GM18858 (cell line): ENCODE measurements at regions not wholly inside any gene's neighbourhood (a gene's known extent, or its start where the extent isn't known, plus 50 kb on each side); places are given as distances from the start of the nearest gene placed in this dataset.

ENCODE experiments used
- ATAC-seq: cut with Tn5 transposase; IDR thresholded peaks from one replicate; pipeline ENCODE4 v1.9.1; 2021; ENCODE audit not compliant: unreplicated experiment

DNA sequence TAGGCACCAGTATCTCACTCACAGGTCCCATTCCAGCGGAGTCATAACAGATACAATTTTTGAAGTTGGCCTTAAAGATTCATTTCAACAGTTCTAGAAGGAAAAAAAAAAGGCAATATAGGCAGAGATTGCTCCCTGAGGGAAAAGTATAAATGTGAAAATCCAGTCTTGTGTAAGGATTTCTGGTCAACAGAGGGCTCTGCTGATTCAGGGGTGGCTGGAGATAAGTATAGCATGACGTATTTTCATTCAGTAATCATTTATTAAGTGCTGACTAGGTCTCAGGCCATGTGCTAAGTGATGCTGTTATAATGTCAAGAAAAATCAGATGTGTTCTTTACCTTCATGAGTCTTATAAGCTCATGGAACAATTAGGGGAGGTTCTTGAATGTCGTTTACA lies 377.3 kb upstream of the MEF2C start:
- ATAC-seq = no peak

DNA sequence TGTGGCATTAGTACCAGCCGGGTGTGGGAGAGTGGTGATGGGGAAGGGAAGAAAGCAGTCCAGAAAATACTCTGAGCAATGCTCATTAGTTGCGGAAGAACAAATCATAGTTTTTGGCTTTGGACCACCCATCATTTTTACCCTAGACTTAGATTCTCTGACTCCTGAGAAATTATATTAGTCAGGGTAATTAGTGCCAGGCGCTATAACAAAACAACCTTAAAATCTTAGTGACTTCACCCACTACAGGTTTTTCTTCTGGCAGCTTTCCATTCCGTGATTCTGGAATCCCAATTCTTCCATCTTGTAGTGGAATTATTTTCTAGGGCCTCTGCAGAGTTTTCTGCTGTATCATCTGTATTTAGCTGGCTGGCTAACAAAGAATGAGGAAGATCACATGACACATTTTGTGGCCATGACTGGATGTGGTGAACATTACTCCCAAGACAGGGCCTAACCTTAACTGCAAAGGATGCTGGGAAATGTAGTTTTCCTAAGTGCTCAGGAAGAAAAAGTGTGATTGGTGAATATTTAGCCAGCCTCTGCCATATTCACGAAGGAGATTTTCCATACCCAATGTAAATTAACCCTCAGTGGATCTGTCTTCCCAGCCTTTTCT lies 373.0 kb upstream of the MEF2C start:
- ATAC-seq = no peak

DNA sequence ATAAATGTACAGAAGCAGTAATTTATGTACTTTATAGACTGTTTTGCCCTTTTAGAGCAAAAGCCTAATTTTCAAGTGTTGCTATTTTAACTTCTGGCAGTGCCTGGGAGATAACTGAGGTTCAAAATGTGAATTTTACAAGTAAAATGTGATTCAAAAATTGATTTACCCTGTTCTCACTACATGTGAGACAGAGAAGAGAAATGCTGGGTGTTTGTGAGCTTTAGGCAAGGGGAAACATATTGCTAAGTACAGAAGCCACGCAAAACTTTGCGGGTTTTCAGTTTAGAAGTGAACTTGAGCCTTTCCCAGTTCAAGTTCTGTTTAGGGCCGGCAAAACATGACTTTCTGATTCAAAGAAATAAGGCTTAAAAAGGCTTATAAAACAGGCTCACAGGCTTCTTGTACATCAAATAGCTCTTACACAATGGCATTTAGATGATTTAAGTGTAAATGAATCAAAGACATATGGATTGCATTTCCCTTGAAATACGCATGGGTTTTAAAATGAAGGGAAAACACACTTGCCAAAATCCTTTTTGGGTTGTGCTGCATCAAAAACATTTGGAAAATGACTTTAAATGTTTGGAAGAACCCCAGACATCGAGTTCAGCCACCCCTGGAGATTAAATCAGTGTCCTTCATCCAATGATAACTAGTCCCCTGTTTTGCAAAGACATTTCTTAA lies 370.8 kb upstream of the MEF2C start:
- ATAC-seq = no peak

DNA sequence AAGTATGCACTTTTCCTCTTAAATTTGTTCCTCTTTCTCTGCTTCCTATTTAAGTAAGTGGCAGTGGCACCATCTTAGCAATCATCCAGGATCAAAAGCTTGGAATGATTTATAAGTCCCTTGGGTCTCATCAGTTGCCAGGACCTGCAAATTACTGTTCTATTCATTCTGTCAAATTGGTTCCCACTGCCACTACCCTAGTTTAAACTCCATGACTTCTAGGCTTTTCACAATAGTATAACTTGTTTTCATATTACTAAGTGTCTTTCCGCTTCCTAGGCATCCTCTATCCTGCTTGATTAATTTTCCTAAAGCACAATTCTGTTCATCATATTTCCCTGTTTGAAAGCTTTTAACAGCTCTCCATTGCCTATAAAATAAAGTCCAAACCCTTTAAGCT lies 363.9 kb upstream of the MEF2C start:
- no peak for ATAC-seq

DNA sequence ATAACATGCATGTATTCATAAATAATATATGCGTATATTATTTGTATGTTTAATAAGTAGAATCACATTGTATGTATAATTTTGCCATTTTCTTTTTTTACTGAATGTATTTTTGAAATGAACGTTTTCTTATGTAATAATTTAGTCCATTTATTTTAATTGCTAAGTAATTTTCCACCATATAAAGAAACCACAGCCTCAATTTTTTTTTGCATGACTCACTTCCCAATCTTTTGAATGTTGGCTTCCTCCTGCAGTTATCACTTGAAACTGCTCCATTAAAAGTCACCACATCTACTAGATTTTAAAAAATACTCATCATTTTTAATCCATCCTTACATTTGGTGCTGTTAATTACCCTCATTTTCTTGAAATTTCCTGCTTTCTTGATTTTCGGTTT lies 363.3 kb upstream of the MEF2C start:
- ATAC-seq = no peak

DNA sequence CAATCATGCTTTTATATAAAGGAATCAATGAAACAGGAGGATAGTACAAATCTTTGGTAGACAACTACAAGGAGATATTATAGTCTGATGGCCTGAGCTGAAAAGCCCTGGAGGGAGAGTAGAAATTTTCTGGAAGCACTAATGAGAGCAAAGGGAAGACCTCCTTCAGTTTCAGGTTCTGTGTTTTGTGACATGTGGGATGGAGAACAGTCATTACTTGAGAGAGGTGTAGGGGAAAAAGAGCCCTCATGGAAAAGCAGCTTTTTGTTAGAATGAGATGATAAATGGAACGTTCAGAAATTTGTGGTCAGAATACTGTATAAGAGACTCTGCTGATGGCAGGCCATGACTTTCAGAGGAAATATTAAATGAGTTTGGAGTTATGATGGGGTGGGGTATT lies 360.6 kb upstream of the MEF2C start:
- no peak for ATAC-seq

DNA sequence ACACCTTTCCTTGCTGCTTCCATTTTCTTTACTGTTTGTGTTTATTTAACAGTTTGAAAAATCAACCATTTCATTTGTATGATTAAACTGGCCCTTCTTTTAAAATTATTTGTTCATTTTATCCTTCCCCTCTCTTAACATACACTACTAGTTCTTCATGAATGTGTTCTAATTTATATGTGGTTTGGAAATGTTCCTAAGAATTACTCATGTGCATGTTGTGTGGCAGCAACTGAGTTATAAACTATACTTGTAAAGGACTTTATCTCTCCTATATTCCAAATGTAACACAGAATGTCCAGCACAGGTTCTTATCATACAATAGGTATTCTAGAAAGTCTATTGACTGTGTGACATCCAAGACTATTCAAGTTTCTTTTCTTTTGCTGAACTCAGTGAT lies 358.2 kb upstream of the MEF2C start:
- ATAC-seq = no peak

DNA sequence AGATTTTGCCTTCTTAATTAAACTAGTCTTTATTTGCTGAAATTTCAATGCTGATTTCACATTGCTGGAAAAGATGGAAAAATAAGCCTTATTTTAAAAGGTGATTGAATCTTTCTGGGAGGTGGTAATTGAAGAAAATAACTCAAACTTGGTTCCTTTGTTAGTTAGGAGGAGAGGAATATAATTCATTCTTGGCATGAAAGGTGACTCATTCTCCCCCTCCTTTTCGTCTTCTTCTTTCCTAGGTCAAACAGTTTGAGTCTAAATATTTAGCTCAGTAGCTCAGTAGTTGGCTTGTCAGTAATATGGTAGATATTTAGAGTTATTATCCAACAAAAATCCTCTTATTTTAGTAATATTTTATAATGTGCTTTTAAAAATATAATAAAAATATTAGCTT lies 353.9 kb upstream of the MEF2C start:
- no peak for ATAC-seq

DNA sequence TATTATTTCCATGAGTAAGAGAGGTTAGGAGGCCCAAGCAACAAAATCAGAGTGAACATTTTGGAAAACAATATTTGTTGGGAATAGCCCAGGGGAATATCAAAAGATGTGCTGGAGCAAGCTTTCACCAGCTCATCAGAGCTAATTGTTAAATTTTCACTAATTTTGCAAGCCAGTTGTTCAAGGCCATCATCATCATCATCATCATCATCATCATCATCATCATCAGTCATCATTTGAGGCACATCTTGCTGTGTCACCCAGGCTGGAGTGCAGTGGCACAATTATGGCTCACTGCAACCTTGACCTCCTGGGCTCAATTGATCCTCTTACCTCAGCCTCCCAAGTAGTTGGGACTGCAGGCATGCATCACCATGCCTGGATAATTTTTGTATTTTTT lies 350.5 kb upstream of the MEF2C start:
- ATAC-seq = no peak

DNA sequence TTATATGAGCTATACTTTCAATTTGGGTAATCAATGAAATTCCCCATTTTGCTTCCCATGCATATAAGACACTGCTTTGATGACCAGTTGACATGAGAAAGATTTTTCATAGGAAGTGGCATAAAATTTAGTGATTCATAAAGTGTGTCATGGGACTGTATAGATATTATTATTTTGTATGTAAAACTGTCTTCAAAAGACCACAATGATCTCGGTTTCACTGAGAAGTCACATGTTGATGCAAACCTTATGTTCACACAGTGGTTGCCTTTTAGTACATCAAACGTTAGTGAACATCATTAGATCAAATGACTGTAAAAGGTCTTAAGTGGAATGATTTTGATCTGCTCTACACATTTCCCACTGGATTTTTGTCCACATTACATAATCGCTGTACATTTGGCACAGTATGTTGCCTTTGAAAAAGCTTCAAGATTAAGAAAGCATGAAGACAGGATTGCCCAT lies 349.2 kb upstream of the MEF2C start:
- peak; percentile 98 for ATAC-seq

DNA sequence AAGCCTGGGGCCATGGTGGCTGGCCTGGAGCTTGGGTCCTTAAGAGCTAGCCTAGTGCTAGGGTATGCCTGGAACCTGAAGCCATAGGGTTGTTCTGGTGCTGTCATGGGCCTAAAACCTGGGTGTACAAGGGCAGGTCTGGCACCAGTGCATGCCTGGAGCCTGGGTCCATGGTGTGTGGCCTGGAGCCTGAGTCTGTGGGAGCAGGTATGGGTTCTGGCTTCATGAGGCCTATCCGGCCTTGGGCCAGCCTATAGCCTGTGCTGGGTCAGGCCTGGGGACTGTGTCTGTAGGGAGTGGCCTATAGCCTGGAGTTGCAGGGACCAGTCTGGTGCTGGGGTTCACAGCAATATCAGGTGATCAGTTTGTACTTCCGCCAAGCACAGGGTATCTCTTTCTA lies 347.2 kb upstream of the MEF2C start:
- no peak for ATAC-seq

DNA sequence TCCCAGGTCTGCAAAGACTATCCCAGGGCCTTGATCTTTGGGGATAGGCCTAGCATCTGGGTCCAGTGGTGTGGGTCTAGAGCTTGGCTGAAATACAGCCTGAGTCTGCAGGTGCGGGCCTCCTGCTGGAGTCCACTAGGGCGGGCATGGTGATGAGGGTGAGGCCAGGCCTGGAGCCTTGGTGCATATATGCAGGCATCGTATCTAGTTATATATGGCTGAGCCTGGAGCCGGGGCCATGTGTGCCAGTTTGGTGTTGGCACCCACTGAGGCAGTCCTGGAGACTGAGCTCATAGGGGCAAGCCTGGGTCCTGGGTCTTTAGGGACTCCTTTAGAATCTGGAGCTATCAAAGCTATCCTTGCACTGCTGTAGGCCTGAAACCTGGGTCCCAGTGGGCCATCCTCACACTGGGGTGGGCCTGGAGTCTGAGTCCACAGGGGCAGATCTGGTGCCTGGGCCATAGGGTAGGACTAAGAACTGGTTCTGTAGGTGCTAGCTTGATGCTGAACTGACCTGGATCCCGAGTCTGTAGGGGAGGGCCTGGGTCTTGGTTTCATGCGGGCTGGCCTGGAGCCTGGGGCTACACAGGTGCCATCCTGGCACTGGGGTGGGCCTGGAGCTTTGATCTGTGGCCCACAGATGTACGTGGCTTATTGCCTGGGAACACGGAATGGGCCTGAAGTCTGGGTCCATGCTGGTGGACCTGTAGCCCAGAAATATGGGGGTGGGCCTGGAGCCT lies 346.5 kb upstream of the MEF2C start:
- no peak for ATAC-seq

DNA sequence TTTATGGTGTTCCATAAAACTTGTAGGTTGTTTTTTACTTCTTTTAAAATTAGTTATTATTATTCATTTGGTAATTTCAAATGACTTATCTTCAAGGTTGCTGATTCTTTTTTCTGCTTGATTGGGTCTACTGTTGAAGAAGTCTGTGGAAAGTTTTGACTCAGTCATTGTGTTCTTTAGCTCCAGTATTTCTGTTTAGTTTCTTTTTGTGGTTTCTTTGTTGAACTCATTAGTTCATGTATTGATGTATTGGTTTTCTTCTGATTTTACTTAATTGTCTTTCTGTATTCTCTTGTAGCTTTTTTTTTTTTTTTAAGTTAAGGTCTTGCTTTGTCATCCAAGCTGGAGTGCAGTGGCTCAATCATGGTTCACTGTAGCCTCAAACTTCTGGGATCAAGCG lies 345.4 kb upstream of the MEF2C start:
- ATAC-seq = no peak

DNA sequence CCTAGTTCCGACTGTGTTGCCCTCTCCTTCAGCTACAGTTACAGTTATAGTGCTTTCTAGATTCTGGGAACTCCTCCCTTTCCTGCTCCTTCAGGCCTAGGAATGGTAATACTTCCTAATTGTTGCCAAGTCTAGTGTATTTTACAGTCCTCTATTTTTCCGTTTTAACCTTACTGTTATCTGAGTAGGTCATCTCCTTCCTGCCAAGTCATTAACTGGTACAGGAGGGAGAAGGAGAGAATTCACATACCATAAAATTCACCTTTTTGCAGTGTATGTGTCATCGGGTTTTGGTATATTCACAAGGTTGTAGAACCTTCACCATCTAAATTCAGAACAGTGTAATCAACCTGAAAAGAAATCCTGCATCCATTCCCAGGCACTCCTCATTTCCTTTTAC lies 335.4 kb upstream of the MEF2C start:
- no peak for ATAC-seq

DNA sequence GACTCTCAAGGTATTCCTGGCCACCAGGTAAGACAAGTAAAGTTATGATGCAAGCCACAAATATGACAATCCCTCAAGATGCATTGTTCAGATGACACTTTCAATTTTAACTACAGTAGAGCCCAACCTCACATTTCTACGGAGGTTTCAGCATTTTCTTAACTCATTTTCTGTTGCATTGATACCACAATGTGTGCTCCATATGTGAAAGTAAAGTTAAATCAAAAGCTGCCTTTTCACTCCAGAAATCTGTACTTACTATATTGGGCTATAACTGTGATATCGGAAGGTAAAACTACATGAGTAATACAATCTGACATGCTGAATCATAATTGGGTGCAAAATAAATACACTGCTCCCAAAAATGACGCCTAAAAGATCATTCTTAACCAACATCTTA lies 333.6 kb upstream of the MEF2C start:
- no peak for ATAC-seq

DNA sequence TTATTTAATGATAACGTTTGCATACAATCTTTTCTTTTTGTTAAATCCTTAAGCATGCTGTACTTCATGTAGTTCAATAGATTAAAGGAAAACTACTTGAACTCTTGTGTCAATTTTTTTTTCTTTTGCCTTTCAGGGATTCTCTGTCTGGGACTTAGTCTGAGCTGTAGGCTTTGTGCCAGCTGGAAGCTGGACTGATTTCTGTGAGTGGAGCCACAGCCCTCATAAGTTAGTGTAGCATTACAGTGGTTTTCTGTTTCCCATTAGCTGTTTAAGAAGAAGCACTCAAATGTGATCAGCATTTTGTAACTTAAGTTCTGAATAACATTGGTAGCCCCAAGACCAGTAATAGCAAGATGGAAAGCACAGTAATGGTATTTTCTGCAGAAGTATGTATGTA lies 330.6 kb upstream of the MEF2C start:
- no peak for ATAC-seq

DNA sequence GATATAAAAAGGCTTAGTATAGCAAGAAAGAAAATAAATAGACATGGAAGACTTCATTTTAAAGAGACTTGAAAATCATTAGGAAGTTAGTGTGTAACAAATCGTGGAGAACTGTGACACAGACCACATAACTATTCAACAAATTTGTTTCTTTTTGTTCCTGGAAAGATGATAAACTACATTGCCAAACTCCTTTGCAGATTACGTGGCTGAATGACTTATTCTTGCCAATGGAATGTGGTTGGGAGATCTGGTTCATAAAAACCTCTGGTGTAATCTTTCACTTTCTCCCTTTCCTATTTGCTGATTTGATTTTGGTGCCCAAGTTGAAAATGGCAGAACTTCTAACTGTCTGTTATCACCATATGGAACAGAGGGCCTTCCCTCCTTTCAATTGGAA lies 328.9 kb upstream of the MEF2C start:
- no peak for ATAC-seq

DNA sequence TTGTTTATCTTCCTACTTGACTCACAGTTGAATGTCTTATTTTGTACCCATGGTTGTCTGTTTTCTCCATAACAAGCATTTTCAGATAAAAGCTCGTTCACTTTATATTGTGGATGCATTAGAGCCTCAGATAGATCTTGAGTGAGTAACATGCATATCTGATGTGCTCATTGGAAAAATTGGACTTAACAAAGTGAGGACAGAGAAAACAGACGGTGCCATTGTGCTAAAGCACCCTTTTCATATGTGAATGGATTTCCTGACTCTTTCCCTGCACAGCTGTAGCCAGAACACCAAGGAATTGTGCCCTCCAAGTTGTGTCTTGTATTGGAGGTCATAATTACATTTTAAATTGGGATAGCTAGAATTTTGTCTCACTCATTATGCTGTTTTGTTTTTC lies 325.8 kb upstream of the MEF2C start:
- ATAC-seq = no peak

DNA sequence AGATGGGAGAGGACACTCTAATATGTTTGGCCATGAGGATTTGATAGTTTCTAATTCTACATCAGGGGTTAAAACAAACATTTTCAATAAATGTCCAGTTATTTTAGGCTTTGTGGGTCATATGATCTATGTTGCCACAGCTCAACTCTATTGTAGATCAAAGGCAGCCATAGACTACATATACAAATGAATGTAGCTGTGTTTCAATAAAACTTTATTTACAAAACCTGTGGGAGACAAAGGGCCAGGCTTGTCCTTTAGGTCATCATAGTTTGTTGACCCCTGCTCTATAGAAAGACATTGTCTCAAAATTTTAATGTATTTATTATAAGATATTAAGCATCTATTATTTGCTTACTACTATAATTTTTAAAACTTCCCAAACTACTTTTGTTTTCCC lies 325.4 kb upstream of the MEF2C start:
- ATAC-seq = no peak

DNA sequence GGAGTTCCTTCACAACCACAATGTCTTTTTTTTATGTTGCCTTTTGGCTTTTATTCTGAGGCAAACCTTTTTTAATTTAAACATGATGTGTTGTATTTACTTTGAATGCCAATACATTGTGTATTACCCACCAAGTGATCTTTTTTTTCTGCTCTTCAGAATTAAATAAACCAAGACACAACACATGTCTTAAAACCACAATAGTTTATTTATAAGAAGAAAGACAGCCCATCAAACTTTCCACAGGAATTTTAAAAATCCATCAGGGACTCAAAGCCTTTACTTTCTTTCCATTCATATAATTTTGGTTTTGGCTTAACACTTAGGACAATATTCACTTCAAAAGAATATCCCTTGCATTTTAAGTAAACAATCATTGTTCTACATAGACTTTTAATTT lies 321.8 kb upstream of the MEF2C start:
- no peak for ATAC-seq

DNA sequence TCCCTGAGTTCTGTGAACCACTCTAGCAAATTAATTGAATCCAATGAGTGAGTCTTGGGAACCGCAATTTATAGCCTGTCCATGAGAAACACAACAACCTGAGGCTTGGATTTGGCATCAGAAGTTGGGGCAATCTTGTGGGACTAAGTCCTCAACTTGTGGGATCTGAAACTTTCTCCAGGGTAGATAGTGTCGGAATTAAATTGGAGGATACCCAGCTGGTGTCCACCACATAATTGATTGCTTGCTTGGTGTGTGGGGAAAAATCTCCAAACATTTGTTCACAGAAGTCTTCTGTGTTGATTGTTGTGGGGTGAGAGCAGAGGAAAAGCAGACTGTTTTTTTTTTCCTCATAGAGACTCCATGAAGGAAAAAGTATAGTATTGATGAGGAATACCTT lies 320.6 kb upstream of the MEF2C start:
- no peak for ATAC-seq

DNA sequence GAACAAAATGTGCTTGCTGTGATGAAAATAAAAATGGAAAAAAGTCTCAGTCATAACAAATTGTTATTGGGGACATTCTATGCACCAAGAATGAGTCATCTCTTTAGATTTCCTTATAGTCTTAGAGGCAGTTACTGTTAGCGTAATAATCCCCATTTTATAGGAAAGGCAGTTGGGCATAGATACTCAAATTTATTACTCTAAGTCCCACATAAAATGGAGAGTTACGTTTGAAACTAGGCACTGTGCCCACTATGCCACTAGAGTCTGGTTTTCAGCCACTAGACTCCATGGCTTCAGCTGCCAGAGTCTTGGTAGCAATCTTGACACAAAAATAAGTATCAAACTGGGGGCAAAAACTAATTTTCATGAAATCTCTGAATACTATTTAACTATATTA lies 317.9 kb upstream of the MEF2C start:
- ATAC-seq = no peak
